K562 (cell line): ENCODE measurements at regions not wholly inside any gene's neighbourhood (a gene's known extent, or its start where the extent isn't known, plus 50 kb on each side); places are given as distances from the start of the nearest gene placed in this dataset.

ENCODE experiments used
- ATAC-seq: fragments of 200-7000 bp; cut with Tn5 transposase; 3 replicates; pipeline ENCODE4 v1.9.1; 2020; ENCODE audit warnings: moderate library complexity
- BruUV-seq: library from RNA; stranded (reverse); fragments of 400-500 nt; replicated peaks from 2 replicates; lab custom pipeline; 2021; lab: Mats Ljungman, UMichigan
- CTCF ChIA-PET: fragments of 300-600 bp; formaldehyde crosslinking; extraction: SDS; loops from one replicate; lab custom pipeline; 2021; ENCODE audit warnings: low intra/inter-chr PET ratio; lab: Yijun Ruan, JAX
- POLR2A ChIA-PET: fragments of 300-600, 350-650 bp; sonication (Branson Sonifier 250); formaldehyde crosslinking; extraction: SDS; loops from one replicate; lab custom pipeline; 2021; ENCODE audit warnings: antibody characterized with exemption, inconsistent platforms; lab: Yijun Ruan, JAX
- DNase-seq, 4 experiments: peaks; one replicate each; pipeline versions ENCODE4 v3.0.0 to v3.0.0-alpha.2; 2011 to 2018; ENCODE audit warnings: low spot score in 3 of 4, mixed read lengths in 3 of 4; ENCODE audit errors: extremely low read depth in 1 of 4
- FAIRE-seq: peaks from 2 replicates; lab custom pipeline; 2011; peaks lifted over from hg19 to GRCh38; lab: Jason Lieb, UNC
- H2AFZ ChIP-seq: 2 replicates; pipeline ENCODE4 v1.6.0; 2011; ENCODE audit warnings: low read depth, low read length, control low read depth, inconsistent platforms
- H3K27ac ChIP-seq: fragments of 200-600 bp; 3 replicates; pipeline ENCODE4 v1.8.0; 2011; ENCODE audit warnings: low read depth, mild to moderate bottlenecking, control low read depth, inconsistent platforms, low read length, moderate library complexity, mixed read lengths; ENCODE audit errors: extremely low read depth
- H3K27me3 ChIP-seq, 2 experiments: fragments of 300-600 bp in 1 of 2; 2 replicates in 1 of 2; 3 replicates in 1 of 2; pipeline versions ENCODE4 v1.6.0 to v1.8.0; 2011; ENCODE audit warnings: inconsistent platforms in 2 of 2, low read length in 2 of 2, mild to moderate bottlenecking in 1 of 2, mixed read lengths in 1 of 2, moderate library complexity in 1 of 2; ENCODE audit not compliant: control insufficient read depth in 2 of 2, insufficient read depth in 2 of 2
- H3K36me3 ChIP-seq: fragments of 300-600 bp; 3 replicates; pipeline ENCODE4 v1.8.0; 2011; ENCODE audit warnings: mild to moderate bottlenecking, low read length, inconsistent platforms; ENCODE audit not compliant: control insufficient read depth, insufficient read depth
- H3K4me1 ChIP-seq, 2 experiments: fragments of 200-600 bp in 1 of 2; replicated peaks in 1 of 2; 2 replicates in 1 of 2; 3 replicates in 1 of 2; pipeline versions ENCODE4 v1.5.1 to v1.8.0; 2011; ENCODE audit warnings: inconsistent platforms in 2 of 2, low read length in 2 of 2, mild to moderate bottlenecking in 1 of 2, mixed read lengths in 1 of 2, moderate library complexity in 1 of 2; ENCODE audit not compliant: control insufficient read depth in 2 of 2, insufficient read depth in 2 of 2
- H3K4me2 ChIP-seq: 2 replicates; pipeline ENCODE4 v1.6.1; 2011; ENCODE audit warnings: low read length, control low read depth, inconsistent platforms, mixed read lengths; ENCODE audit not compliant: insufficient read depth
- H3K4me3 ChIP-seq: fragments of 200-600 bp; sonication (generic), shearing (Covaris generic); 2 replicates; pipeline ENCODE4 v1.5.1; 2016; ENCODE audit warnings: control low read depth, inconsistent platforms
- H3K79me2 ChIP-seq: fragments of 200-600 bp; 3 replicates; pipeline ENCODE4 v1.8.0; 2011; ENCODE audit warnings: low read length, inconsistent platforms; ENCODE audit not compliant: control insufficient read depth, insufficient read depth
- H3K9ac ChIP-seq, 2 experiments: 2 replicates each; pipeline versions ENCODE4 v1.6.0 to v1.6.1; 2011; ENCODE audit warnings: low read depth in 2 of 2, low read length in 2 of 2, control low read depth in 1 of 2, inconsistent platforms in 1 of 2, mild to moderate bottlenecking in 1 of 2, mixed read lengths in 1 of 2; ENCODE audit not compliant: insufficient read depth in 1 of 2
- H3K9me1 ChIP-seq: one replicate; pipeline ENCODE4 v1.6.0; 2011; ENCODE audit warnings: inconsistent platforms, mild to moderate bottlenecking, low read length, moderate library complexity; ENCODE audit not compliant: control insufficient read depth, insufficient read depth
- H3K9me3 ChIP-seq: replicated peaks from 2 replicates; pipeline ENCODE4 v1.5.1; 2011; ENCODE audit warnings: low read depth, low read length, inconsistent platforms; ENCODE audit not compliant: control insufficient read depth, insufficient read depth
- H4K20me1 ChIP-seq: replicated peaks from 2 replicates; pipeline ENCODE4 v1.6.1; 2011; ENCODE audit warnings: low read length, inconsistent platforms, mixed read lengths; ENCODE audit not compliant: control insufficient read depth, insufficient read depth
- HEY1 ChIP-seq: fragments of 250-450 bp; sonication (Bioruptor Pico); IDR thresholded peaks from 2 replicates; pipeline ENCODE4 v1.5.0; 2020; ENCODE audit warnings: mild to moderate bottlenecking, moderate library complexity, borderline replicate concordance
- MEF2D ChIP-seq: conservative IDR thresholded peaks from 2 replicates; pipeline ENCODE4 v1.6.1; 2016; ENCODE audit warnings: low read depth, missing genetic modification characterization, missing compliant biosample characterization
- SIN3B ChIP-seq: fragments of 450-650 bp; IDR thresholded peaks from 2 replicates; pipeline ENCODE4 v1.6.1; 2017; ENCODE audit warnings: low read depth, mild to moderate bottlenecking, moderate library complexity
- SP1 ChIP-seq: sonication (generic); formaldehyde crosslinking; IDR thresholded peaks from 2 replicates; pipeline ENCODE4 v1.8.1; 2022; ENCODE audit warnings: mild to moderate bottlenecking, missing genetic modification reagents
- SRSF9 ChIP-seq: fragments of 200-400 bp; formaldehyde crosslinking; IDR thresholded peaks from 2 replicates; pipeline ENCODE4 v1.6.1; 2017; ENCODE audit warnings: low read depth, low read length, borderline replicate concordance
- ZNF589 ChIP-seq: fragments of 200-800 bp; sonication (Bioruptor generic); IDR thresholded peaks from 2 replicates; pipeline ENCODE4 v1.6.1; 2016; ENCODE audit warnings: low read depth, missing genetic modification characterization, missing compliant biosample characterization
- WGBS: fragments of 100-300 bp; shearing (Covaris generic); methylation state at CpG from one replicate; pipeline ENCODE4 v1.1.6; 2016; ENCODE audit warnings: low coverage, mixed read lengths; ENCODE audit not compliant: insufficient coverage; ENCODE audit errors: missing lambda C conversion rate; 5-methylcytosine and 5-hydroxymethylcytosine counted together
- in situ Hi-C: fragments of 300-500 bp; cut with MboI; formaldehyde crosslinking; loops from 4 replicates; pipeline ENCODE4 v1.15.0; 2018; ENCODE audit warnings: inconsistent platforms, mixed read lengths
- intact Hi-C: fragments of 100-400 bp; cut with micrococcal nuclease; formaldehyde crosslinking; loops from 2 replicates; pipeline ENCODE4 v1.14.2; 2022
- TF ChIP-seq, protein P1 (sequence below): sonication (generic); formaldehyde crosslinking; IDR thresholded peaks from 2 replicates; pipeline ENCODE4 v1.8.1; 2023; ENCODE audit warnings: mild to moderate bottlenecking, missing genetic modification reagents
- TF ChIP-seq, protein P2 (sequence below), 3 experiments: fragments of 200-800 bp in 1 of 3; fragments of 250-450 bp in 1 of 3; fragments of 450-650 bp in 1 of 3; sonication (Bioruptor Pico) in 1 of 3; sonication (Bioruptor generic) in 1 of 3; formaldehyde crosslinking in 1 of 3; IDR thresholded peaks; 2 replicates each; pipeline versions ENCODE4 v1.6.1 to v1.8.0; 2016 to 2022; ENCODE audit warnings: mild to moderate bottlenecking in 2 of 3, missing genetic modification characterization in 2 of 3, missing compliant biosample characterization in 1 of 3, moderate library complexity in 1 of 3

DNA sequence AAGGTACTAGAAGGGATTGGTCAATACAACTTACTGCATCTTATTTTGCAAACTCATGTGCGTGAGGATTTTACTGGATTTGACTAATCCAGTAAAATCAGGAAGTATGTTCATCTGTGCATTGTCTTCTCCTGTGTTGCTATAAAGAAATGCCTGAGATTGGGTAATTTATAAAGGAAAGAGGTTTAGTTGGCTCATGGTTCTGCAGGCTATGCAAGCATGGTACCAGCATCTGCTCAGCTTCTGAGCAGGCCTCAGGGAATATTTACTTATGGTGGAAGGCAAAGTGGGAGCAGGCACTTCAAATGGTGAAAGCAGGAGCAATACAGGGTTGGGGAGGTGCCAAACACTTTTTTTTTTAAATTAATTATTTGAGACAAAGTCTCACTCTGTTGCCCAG lies 2199.5 kb upstream of the WWC1 start:
- intact Hi-C loops (no loop called here), in situ Hi-C loops (no loop called here)
- no peak for ATAC-seq
- POLR2A ChIA-PET, result no interaction called here
- DNase-seq, result no peak
- no TSS peak for BruUV-seq
- no peaks in the 10 kb centered on the region for H3K4me1 ChIP-seq
- H3K4me3 ChIP-seq, result no peak overlapping the region
- H3K9me1 ChIP-seq, result no peaks in the 10 kb centered on the region
- no peak overlapping the region for H3K27ac ChIP-seq
- no peaks in the 10 kb centered on the region for H3K27me3 ChIP-seq
- H3K4me2 ChIP-seq, result no peak overlapping the region
- H3K79me2 ChIP-seq, result no peaks in the 10 kb centered on the region
- FAIRE-seq, result no peak
- WGBS, result 0% methylated on average over 1 of the region's 1 CpG
- no peaks in the 10 kb centered on the region for H3K36me3 ChIP-seq
- no peaks in the 10 kb centered on the region for H4K20me1 ChIP-seq
- 0 out of 2 replicates have a peak, but pooled peaks cover 2% of the 10 kb centered on the region for H3K9me3 ChIP-seq
- H3K9ac ChIP-seq, result no peak overlapping the region
- CTCF ChIA-PET, result no interaction called here
- no peak overlapping the region for H2AFZ ChIP-seq
- TF ChIP-seq SIN3B, result no peak
- TF ChIP-seq, protein P1, sequence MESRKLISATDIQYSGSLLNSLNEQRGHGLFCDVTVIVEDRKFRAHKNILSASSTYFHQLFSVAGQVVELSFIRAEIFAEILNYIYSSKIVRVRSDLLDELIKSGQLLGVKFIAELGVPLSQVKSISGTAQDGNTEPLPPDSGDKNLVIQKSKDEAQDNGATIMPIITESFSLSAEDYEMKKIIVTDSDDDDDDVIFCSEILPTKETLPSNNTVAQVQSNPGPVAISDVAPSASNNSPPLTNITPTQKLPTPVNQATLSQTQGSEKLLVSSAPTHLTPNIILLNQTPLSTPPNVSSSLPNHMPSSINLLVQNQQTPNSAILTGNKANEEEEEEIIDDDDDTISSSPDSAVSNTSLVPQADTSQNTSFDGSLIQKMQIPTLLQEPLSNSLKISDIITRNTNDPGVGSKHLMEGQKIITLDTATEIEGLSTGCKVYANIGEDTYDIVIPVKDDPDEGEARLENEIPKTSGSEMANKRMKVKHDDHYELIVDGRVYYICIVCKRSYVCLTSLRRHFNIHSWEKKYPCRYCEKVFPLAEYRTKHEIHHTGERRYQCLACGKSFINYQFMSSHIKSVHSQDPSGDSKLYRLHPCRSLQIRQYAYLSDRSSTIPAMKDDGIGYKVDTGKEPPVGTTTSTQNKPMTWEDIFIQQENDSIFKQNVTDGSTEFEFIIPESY (CRISPR knock-in tag), result no peak
- no peak for TF ChIP-seq MEF2D
- TF ChIP-seq, protein P2, sequence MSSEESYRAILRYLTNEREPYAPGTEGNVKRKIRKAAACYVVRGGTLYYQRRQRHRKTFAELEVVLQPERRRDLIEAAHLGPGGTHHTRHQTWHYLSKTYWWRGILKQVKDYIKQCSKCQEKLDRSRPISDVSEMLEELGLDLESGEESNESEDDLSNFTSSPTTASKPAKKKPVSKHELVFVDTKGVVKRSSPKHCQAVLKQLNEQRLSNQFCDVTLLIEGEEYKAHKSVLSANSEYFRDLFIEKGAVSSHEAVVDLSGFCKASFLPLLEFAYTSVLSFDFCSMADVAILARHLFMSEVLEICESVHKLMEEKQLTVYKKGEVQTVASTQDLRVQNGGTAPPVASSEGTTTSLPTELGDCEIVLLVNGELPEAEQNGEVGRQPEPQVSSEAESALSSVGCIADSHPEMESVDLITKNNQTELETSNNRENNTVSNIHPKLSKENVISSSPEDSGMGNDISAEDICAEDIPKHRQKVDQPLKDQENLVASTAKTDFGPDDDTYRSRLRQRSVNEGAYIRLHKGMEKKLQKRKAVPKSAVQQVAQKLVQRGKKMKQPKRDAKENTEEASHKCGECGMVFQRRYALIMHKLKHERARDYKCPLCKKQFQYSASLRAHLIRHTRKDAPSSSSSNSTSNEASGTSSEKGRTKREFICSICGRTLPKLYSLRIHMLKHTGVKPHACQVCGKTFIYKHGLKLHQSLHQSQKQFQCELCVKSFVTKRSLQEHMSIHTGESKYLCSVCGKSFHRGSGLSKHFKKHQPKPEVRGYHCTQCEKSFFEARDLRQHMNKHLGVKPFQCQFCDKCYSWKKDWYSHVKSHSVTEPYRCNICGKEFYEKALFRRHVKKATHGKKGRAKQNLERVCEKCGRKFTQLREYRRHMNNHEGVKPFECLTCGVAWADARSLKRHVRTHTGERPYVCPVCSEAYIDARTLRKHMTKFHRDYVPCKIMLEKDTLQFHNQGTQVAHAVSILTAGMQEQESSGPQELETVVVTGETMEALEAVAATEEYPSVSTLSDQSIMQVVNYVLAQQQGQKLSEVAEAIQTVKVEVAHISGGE (CRISPR knock-in tag; IDR thresholded peaks at IDR 0.05), result no peak
- TF ChIP-seq SRSF9, result no peak
- no peak for TF ChIP-seq HEY1 (CRISPR knock-in tag)
- TF ChIP-seq SP1, result no peak
- TF ChIP-seq ZNF589 (CRISPR knock-in tag), result no peak
